Breast epithelium (tissue), 3 donors: ENCODE measurements at regions not wholly inside any gene's neighbourhood (a gene's known extent, or its start where the extent isn't known, plus 50 kb on each side); places are given as distances from the start of the nearest gene placed in this dataset.

ENCODE experiments used
- CTCF ChIP-seq, 3 donors: fragments of 450-650 bp; IDR thresholded peaks; one replicate each; pipeline ENCODE4 v1.5.1; 2016 to 2017; ENCODE audit warnings: antibody characterized with exemption in 3 of 3, mild to moderate bottlenecking in 3 of 3, moderate library complexity in 3 of 3
- POLR2AphosphoS5 ChIP-seq, 3 donors: sonication (generic); formaldehyde crosslinking; IDR thresholded peaks; one replicate each; pipeline ENCODE4 v1.6.1; 2017; ENCODE audit warnings: antibody characterized with exemption in 3 of 3

GRCh38 chr3:94967196-94967595 is 904.3 kb downstream of the NSUN3 start:
- no peak for TF ChIP-seq CTCF (IDR thresholded peaks at IDR 0.05)
- TF ChIP-seq POLR2AphosphoS5 (IDR thresholded peaks at IDR 0.05), result no peak
